Coronary artery (tissue), 2 donors: ENCODE measurements at regions not wholly inside any gene's neighbourhood (a gene's known extent, or its start where the extent isn't known, plus 50 kb on each side); places are given as distances from the start of the nearest gene placed in this dataset.
"Not testable (repeated sequence)": the region's sequence is repeated elsewhere in the genome, so short reads cannot be mapped to it uniquely, and the experiment has no call there.

Experiments
- DNase-seq: peaks from one replicate; pipeline ENCODE4 v3.0.0-alpha.2; 2017; ENCODE audit warnings: low spot score
- H3K27ac ChIP-seq, 2 donors: fragments of 200-600 bp; sonication (generic); one replicate each; pipeline ENCODE4 v1.5.1; 2016 to 2019
- H3K4me3 ChIP-seq: fragments of 200-600 bp; sonication (generic); 2 replicates; pipeline ENCODE4 v1.5.1; 2016; ENCODE audit warnings: mild to moderate bottlenecking, moderate library complexity
- CTCF ChIP-seq: fragments of 200-600 bp; sonication (generic); IDR thresholded peaks from one replicate; pipeline ENCODE4 v1.5.1; 2019; ENCODE audit warnings: antibody characterized with exemption

GRCh38 chr4:177802661-177803060, 360.4 kb upstream of the AGA start:
- Histone ChIP-seq H3K27ac (no peak overlapping the region), H3K4me3 (no peak overlapping the region)
- no peak for TF ChIP-seq CTCF
- no peak for DNase-seq

DNA sequence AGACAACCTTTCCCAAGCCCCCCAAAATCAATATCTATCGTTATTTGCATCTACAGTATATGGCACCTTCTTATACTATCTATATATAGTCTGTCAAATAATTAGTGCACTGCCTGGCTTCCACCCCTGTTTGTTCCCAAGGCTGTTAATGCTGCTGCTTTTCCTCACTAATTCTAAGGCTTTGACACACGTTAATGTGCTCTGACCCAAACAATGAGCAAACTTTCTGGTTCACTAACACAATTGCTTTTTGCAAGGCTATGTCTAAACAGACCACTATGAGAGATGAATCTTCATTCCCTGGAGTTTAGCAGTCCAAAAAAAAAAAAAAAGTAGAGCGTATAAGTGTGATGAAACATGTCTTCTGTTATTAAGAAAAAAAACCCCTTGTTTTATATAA, 360.9 kb upstream of the AGA start:
- H3K27ac ChIP-seq, result no peak overlapping the region
- no peak for DNase-seq
- no peak overlapping the region for H3K4me3 ChIP-seq
- TF ChIP-seq CTCF, result no peak

DNA sequence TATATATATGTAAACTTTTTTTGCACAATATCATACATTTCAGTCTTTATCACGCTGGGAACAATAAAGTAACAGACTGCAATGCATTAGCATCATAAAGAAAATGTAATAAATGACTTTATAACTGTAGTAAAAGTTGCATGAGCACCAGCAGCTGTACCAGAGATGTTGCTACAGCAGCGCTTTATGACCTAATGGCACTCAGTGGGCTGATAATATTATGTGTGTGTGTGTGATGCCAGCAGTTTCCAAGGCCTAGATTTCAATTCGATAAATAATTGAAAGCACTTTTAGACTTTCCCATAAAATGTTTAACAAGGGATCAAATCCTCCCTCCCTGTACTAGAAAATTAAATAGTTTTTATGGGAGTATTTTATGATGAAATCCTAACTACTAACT, 367.6 kb upstream of the AGA start:
- TF ChIP-seq CTCF, result no peak
- Histone ChIP-seq H3K27ac (no peak overlapping the region), H3K4me3 (no peak overlapping the region)
- no peak for DNase-seq

DNA sequence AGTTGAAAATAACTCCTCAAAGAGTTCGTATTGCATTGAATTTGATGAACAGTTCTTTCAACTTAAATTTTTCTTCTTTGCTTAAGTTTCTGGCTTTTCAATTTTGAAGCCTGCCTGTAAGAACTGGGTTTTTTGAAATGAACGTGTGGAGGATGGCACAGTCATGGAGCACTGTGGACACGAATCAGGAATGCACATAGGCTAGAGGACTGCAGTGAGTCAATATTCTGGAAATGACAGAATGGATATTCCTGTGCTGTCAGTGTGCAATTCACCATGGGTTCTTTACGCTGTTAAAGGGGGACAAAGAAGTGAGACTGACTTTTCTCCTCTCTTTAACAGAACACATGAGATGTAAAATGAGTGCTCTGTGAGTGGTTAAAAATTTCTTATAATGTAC, 368.0 kb upstream of the AGA start:
- H3K27ac ChIP-seq, result no peak overlapping the region
- H3K4me3 ChIP-seq, result no peak overlapping the region
- no peak for DNase-seq
- no peak for TF ChIP-seq CTCF

GRCh38 chr4:177818392-177818791, 376.2 kb upstream of the AGA start:
- DNase-seq, H3K27ac ChIP-seq, H3K4me3 ChIP-seq: not testable (repeated sequence)

GRCh38 chr4:177826973-177827372, 384.7 kb upstream of the AGA start:
- no peak overlapping the region for H3K4me3 ChIP-seq

DNA sequence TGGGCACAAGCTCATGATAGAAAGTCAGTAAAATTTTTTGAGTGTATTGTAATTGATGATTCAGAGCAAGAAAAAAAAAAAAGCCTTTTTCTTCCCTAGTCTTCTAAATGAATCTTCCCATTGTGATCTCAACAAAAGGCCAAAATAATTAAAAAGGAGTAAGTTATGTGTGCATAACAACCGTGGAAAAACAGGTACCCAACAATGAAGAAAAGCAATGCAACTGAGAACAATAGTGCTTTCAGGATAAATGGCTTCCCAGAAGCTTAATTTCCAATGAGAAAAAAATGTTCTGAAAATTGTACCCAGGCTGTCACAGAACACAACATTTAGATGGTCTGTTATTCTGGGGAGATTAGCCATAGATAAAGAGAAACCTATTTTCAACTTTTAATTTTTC, 399.0 kb upstream of the AGA start:
- no peak for DNase-seq
- TF ChIP-seq CTCF, result no peak
- H3K4me3 ChIP-seq, result no peak overlapping the region
- no peak overlapping the region for H3K27ac ChIP-seq

More at GRCh38 chr4:177826973-177827372, 384.7 kb upstream of the AGA start:
- TF ChIP-seq CTCF, result no peak
- no peak overlapping the region for H3K27ac ChIP-seq
- no peak for DNase-seq

DNA sequence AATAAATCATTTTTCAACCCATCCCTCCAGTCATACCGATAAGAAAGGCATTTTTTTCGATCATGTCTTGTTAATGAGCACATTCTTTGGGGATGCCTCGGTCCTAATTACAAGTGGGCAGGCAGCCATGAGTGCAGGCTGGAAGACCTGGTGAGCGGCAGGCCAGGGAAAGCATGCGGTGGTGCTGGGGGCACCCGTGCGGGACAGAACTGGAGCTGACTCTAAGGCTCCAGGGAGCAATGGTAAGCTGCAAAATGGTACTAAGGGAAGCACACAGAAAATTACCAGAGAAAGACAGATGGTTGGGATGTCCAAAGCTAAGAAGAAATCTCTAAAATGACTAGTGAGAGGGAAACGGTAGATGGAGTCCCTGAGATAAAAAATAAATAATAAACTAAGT, 411.0 kb upstream of the AGA start:
- no peak overlapping the region for H3K4me3 ChIP-seq
- TF ChIP-seq CTCF, result no peak
- no peak for DNase-seq
- H3K27ac ChIP-seq, result no peak overlapping the region
